ENCODE measurements at regions not wholly inside any gene's neighbourhood (a gene's known extent, or its start where the extent isn't known, plus 50 kb on each side); places are given as distances from the start of the nearest gene placed in this dataset.

DNA sequence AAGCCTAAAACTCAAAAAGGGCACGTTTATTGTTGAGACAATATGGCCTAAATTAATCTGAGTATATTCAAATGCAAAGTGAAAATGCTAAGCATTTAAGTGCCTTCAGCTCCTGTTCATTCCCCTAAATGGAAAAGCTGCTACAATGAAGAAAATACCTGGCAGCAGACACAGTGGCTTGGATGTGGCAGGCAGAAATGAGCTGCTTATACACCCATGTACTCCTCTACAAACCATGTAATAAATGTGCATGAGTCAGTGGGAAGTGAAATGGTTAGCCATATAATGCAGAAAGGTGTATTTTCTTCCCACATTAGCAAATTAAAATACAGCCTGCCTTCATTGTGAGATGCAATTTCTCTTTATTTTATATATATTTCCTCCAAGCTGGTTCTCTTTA is 859.2 kb upstream of the SEMA6A start:
- ChIA-PET CTCF (no interaction called here), POLR2A (no interaction called here)
- Mint-ChIP-seq H3K27ac (no peak overlapping the region), H3K9me3 (no peaks in the 10 kb centered on the region), H3K36me3 (ENCODE audit: low read depth) (no peaks in the 10 kb centered on the region), H3K4me3 (no peak overlapping the region), H3K27me3 (no peaks in the 10 kb centered on the region), H3K4me1 (no peaks in the 10 kb centered on the region)
- DNase-seq (no peak), ATAC-seq (ENCODE audit: low read depth) (no peak)
- intact Hi-C loops (cut with micrococcal nuclease) = no loop called here
- TF ChIP-seq, protein P1, sequence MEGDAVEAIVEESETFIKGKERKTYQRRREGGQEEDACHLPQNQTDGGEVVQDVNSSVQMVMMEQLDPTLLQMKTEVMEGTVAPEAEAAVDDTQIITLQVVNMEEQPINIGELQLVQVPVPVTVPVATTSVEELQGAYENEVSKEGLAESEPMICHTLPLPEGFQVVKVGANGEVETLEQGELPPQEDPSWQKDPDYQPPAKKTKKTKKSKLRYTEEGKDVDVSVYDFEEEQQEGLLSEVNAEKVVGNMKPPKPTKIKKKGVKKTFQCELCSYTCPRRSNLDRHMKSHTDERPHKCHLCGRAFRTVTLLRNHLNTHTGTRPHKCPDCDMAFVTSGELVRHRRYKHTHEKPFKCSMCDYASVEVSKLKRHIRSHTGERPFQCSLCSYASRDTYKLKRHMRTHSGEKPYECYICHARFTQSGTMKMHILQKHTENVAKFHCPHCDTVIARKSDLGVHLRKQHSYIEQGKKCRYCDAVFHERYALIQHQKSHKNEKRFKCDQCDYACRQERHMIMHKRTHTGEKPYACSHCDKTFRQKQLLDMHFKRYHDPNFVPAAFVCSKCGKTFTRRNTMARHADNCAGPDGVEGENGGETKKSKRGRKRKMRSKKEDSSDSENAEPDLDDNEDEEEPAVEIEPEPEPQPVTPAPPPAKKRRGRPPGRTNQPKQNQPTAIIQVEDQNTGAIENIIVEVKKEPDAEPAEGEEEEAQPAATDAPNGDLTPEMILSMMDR (IDR thresholded peaks at IDR 0.05) = no peak

DNA sequence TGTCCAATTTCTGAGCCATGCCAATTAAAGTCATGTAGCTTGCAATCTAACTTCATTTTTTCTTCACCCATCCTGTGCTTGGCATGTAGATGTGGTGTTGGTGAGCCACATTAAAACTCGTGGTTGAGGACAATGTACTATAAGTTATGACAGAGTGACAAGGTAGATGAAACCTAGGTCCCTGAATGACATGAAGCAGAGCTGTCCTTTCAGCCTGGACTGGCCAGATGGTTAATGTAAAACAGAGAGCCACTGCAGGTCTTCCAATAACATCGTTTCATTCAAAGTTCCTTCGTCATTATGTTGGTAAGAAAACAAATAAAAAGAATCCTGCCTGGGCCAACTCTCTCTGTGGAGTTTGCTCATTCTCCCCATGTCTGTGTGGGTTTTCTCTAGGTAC is 856.5 kb upstream of the SEMA6A start:
- H3K27me3 Mint-ChIP-seq = no peaks in the 10 kb centered on the region
- H3K27ac Mint-ChIP-seq = no peak overlapping the region
- ChIA-PET POLR2A (no interaction called here), CTCF (interaction anchor here (1.6 kb wide), 1 partner anchor 24 kb away, joined by 4 read pairs; no protein-coding TSS in a partner anchor)
- intact Hi-C loops (cut with micrococcal nuclease) = no loop called here
- H3K36me3 Mint-ChIP-seq (ENCODE audit: low read depth) = no peaks in the 10 kb centered on the region
- ATAC-seq (ENCODE audit: low read depth) (no peak), DNase-seq (no peak)
- H3K4me3 Mint-ChIP-seq = no peak overlapping the region
- H3K4me1 Mint-ChIP-seq = no peaks in the 10 kb centered on the region
- no peaks in the 10 kb centered on the region for H3K9me3 Mint-ChIP-seq
- TF ChIP-seq, protein P1 (IDR thresholded peaks at IDR 0.05) = no peak

DNA sequence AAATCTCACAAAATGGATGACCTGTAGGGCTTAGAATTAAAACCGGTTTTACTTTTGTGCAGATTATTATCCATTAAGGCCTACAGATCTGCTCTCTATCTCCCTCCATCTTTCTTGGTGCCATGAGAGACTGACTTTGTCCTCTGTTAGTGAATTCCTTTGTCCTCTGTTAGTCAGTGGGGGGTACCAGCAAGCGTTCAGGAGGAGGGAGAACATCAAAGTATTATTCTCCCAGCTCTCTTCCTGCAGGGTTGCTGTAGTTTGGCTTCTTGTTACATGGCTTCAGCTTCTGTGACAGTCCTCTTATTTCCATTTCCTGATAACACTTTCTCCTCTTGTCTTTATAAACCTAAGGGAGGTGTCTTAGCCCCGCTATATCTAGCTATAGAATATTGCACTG is 850.5 kb upstream of the SEMA6A start:
- ChIA-PET CTCF (no interaction called here), POLR2A (no interaction called here)
- ATAC-seq (ENCODE audit: low read depth) = no peak
- Mint-ChIP-seq H3K36me3 (ENCODE audit: low read depth) (no peaks in the 10 kb centered on the region), H3K4me3 (no peak overlapping the region), H3K9me3 (peaks cover 6% of the 10 kb centered on the region), H3K4me1 (no peaks in the 10 kb centered on the region), H3K27me3 (no peaks in the 10 kb centered on the region), H3K27ac (no peak overlapping the region)
- DNase-seq = no peak
- TF ChIP-seq, protein P1 (IDR thresholded peaks at IDR 0.05) = no peak
- intact Hi-C loops (cut with micrococcal nuclease) = no loop called here

DNA sequence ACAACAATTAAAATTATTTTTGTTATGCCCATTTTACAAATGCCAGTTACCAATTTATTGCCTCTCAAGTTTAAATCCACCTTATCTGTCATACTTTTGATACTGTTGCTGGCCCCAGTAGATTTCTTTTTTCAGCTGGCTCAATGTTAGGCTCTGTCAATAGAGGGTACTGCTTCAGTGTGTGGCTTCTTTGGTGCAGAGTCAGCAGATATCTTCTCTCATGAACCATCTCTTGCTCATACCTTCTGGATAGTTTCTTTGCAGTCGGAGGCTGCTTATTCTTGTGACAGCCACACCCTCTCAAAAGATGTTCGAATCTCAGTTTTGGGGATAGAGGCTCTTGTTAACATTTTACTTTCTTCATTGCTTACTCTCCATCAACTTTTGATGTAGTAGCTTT is 849.9 kb upstream of the SEMA6A start:
- H3K27ac Mint-ChIP-seq = no peak overlapping the region
- intact Hi-C loops (cut with micrococcal nuclease) = no loop called here
- no peaks in the 10 kb centered on the region for H3K36me3 Mint-ChIP-seq (ENCODE audit: low read depth)
- H3K4me3 Mint-ChIP-seq = no peak overlapping the region
- no peak for DNase-seq
- TF ChIP-seq, protein P1 (IDR thresholded peaks at IDR 0.05) = no peak
- H3K27me3 Mint-ChIP-seq = no peaks in the 10 kb centered on the region
- ChIA-PET POLR2A (no interaction called here), CTCF (no interaction called here)
- H3K4me1 Mint-ChIP-seq = no peaks in the 10 kb centered on the region
- no peak for ATAC-seq (ENCODE audit: low read depth)
- peaks cover 6% of the 10 kb centered on the region for H3K9me3 Mint-ChIP-seq

DNA sequence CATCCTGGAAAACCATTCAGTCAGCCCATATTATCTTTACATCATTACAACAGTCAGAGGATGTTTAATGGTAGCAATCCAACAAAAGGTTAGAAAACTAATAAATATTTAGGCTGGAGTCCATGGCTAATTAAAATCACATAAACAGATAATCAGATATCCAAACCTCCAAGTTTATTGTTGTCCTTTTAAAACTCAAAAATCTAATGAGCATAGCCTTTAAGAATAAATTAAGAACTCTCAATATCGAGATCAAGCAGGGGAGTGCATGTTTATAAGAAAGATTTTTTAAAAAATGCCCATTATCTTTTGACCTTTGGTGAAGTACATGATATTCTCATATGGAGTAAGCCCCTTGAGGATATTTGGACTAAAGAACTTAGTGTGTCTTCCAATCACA is 842.9 kb upstream of the SEMA6A start:
- intact Hi-C loops (cut with micrococcal nuclease) = no loop called here
- Mint-ChIP-seq H3K36me3 (ENCODE audit: low read depth) (no peaks in the 10 kb centered on the region), H3K9me3 (peaks cover 6% of the 10 kb centered on the region), H3K27me3 (no peaks in the 10 kb centered on the region), H3K4me1 (no peaks in the 10 kb centered on the region), H3K27ac (no peak overlapping the region), H3K4me3 (no peak overlapping the region)
- ATAC-seq (ENCODE audit: low read depth) (no peak), DNase-seq (no peak)
- ChIA-PET CTCF (no interaction called here), POLR2A (no interaction called here)
- TF ChIP-seq, protein P1 (IDR thresholded peaks at IDR 0.05) = no peak

Data from activated B cell treated with CpG ODN at 0.5 μM for 24 hours (primary cell).